IPS DF 19.7 (cell line): ENCODE measurements at regions not wholly inside any gene's neighbourhood (a gene's known extent, or its start where the extent isn't known, plus 50 kb on each side); places are given as distances from the start of the nearest gene placed in this dataset.
"Not testable (repeated sequence)": the region's sequence is repeated elsewhere in the genome, so short reads cannot be mapped to it uniquely, and the experiment has no call there.

Experiments
- DNase-seq: peaks from one replicate; pipeline ENCODE4 v3.0.0-alpha.2; 2013; ENCODE audit warnings: low read depth, low spot score

DNA sequence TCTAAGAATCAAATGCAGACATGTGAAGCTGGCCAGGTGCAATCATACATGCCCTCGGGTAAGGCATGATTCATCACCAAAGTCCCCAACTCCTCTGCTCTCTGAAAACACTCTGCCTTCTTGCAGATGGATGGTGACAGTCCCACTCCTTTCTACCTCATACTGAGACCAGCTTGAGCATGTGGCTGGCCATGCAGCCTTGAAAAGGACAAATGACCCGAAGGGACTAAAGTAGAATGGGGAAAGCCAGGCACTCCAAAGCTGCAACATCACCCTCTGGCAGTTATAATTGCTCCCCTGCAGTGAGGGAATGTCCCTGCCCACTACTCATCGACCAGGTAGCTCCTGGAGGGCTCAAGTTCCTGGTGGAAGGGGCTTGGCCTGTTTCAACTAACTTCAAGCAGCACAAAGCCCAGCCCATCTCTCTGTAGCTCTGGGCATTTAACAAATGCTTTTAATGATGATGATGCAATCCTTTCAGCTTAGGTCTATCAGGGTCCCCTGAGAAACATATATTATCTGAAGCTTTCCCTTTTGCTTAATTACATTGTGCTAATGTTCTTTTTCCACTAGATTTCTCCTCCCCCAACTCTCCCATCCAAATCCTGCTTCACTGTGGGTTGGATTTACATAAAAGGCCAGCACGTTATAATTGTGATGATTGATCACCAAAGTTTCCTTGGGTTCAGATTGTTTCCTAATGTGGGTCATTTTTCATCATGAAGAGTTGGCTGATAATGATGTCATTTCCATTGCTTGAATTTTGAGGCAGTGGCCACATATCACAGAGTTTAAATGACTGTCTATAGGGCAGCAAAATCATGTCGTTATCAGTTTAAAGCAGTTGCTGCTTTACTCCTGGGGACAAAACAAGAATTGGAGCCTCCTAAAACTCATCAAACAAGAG lies 436.5 kb upstream of the SLC30A5 start:
- no peak for DNase-seq

DNA sequence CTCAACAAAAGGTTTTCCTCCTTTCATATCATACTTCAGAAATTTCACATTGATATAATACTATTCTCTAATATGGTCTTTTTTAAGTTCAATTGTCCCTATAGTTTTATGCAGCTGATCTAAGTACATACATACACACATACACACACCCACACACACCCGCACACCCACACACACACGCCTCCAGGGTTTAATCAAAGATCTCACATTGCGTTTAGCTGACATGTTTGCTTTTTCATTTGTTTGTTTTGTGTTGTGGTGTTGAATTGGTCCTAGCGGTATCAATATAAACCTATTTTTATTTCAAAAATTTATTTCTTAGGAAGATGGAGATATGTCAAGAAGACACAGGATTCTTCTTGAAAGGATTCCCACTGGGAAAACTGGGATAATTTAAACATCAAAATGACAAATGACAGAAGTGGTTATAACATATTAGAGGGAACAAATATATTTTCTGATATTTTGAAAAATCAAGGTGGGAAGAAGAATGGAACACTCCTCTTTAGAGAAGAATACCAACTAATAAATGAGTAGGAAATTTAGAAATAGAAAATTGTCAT lies 434.9 kb upstream of the SLC30A5 start:
- DNase-seq, result no peak

DNA sequence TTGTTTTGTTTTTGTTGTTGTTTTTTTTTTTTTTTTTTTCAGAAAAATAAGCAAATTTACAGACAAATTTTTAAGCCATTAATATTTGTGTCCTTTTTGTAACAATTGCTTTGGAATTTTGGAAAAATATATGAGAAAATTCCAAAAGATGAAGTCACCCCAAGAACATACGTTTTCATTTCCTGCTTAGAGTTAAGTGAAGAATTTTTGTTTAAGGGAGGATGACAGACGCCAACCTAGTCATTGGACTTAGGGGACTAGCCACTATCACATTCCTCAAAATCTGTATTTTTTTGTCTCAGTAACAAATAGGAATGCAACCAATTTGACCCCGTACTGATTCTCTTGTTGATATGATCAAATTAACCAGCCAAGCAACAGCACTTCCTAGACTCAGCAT lies 433.9 kb upstream of the SLC30A5 start:
- DNase-seq, result no peak

DNA sequence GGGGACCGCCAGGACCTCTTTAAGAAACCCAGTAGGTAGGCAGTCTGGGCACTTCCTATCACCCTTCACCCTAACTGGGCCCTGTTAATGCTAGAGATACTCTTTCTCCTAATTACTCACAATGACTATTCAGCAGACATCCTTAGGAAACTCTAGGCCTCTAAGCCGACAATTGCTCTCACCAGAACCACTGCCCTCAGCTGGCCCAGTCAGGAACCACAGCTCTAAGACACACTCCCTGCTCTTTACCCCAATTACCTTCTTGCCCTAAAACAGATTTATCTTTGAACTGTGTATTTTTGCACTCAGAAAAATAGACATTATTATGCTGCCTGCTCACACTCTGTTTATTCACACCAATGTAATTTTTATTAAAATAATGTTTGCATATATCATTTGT lies 432.6 kb upstream of the SLC30A5 start:
- DNase-seq, result no peak

DNA sequence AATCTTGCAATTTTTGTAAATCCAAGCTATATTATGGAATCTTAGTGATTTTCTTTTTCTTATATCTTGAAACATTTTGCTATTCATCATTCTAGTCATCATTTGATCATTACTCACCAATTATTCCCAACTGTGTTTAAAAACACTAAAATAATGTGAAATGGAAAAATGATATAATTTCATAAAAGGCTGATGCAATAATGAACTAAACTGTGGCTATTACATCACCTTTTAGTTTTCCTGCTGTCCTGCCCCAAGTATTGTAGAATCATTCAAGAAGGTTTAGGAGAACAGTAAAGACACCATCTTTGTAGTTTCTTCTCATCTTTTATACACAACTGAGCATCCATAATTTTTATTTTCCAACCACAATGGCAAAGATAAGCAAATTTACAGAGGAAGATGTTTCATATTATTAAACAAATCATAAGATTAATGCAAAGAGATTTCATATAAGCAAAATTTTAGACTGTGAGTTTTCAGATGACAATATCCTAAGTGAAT lies 431.0 kb upstream of the SLC30A5 start:
- no peak for DNase-seq

DNA sequence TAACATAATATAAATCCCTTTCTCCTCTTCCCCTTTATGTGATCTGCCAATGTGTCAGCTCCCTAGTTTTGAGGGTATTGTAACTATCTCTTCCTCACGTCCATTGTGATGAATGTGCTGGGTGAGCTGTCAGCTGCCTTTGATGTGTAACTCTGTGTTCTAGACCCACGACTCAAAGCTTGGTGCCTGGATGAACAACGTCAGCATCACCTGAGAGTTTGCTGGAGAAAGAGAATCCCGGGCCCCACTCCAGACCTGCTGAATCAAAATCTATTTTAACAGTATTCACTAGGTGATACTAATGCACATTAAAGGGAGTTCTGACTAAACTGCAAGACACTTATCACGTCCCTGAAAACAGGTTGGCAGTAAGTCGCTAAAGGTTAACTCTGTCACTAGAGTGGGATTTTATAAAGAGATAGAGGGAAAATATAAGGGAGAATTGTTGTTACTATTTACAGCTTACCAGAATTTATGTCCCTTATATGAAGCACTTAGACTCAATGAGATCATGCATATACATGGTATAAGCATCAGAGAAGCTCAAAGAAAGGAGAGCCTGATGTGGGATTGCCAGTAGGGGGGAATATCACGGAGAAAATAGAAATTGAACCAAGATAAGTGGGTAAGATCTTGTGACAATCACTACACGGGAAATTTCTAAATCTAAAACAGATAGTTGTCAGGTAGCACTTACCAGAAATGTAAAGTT lies 423.8 kb upstream of the SLC30A5 start:
- no peak for DNase-seq

DNA sequence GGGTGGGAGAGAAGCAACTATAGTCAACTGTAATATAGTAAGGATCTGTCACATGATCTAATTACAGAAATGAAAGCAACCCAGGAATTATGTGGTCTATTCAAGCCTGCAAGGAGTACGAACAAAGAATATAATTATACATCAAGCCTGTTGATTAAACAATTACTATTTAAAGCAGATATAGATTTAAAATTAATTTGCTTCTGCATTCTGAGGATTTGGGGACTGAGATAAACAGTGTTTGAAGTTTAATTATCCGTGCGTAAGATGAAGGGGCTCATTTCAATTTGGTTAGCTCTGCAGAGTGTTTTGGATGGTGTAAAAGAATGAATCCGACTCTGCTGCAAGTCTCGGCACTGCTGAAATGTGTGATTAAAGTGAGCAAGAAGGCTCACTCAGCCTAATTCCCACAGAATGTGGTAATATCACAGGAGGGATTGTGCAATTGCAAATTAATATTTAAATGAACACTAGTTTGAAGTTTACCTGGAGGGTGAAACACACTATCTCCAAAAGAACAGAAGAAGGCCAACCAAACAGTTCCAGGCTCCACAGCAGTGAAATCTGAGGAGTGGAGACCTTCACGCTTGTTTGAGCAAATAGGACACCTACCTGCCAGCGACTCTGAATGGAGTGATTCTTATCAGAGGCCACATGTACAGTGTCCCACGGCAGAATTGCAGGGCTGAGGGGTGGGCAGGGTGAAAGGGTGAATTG lies 420.6 kb upstream of the SLC30A5 start:
- DNase-seq, result no peak

DNA sequence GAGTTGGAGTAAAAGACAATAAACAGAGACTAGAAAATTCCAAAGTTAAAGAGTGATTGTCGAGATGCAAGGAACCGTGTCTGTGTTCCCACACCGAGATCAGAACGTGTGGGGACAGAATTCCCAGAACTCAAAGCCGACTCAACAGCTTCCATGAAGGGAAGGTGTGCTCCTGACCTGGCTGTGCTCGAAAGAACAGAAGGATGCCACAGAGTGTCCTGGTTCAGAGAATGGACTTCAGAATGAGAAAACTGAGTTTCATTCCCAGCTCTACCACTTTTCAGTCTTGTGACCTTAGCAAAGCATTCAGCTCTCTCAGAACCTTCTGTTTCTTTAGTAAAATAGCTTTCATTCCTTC lies 420.0 kb upstream of the SLC30A5 start:
- no peak for DNase-seq

DNA sequence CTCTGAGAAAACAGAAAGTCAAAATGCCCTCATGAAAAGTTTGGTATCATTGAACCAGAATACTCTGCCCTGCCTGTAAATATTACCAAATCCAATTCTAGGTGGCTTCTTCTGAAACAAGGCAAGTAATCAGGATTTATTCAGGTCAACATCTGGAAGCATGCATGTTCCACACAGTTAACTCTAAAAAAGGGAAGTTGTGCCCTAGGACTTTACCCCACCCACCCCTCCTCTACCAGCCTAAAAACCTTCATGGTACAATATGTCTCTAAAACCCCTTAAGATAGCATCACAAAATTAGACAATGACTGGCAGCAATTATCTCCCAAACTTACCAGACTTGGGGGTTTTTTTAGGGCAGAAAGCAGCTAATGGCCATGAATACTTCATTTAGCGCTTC lies 414.8 kb upstream of the SLC30A5 start:
- no peak for DNase-seq

DNA sequence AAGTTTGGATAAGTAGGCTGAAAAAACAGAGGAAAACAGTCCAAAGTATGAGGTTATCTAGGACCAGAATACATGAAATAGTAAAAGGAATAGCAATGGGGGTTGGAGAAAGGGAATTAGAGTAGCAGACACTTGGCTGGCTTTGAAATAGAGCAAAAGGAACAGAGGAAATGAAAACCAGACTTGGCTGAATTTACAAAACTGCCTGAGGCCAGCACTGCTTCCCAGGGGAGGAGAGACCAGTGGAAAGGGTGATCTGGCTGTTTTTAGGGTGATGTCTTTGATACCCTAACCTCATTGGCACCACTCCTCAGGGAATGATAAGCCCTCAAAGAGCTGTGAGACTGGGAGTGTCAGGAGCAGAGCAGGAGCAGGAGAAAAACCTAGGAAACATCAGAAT lies 413.4 kb upstream of the SLC30A5 start:
- DNase-seq, result no peak

DNA sequence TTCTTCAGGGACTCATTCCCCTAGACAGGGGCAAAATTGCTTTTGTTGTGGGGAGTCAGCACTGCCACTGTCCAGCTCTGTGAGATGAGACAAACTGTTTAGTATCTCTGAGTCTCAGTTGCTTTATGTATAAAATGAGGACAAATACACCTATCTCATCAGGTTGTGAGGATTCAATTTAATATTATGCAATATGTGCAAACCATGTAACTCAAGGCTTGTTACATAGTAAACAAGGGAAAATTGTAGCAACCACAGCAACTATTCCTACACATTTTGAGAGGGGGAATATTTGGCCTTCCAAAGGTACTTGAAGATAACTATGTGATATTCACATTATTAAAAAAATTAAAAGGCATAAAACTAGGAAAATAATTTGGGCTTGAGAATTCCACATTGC lies 411.9 kb upstream of the SLC30A5 start:
- DNase-seq, result no peak

DNA sequence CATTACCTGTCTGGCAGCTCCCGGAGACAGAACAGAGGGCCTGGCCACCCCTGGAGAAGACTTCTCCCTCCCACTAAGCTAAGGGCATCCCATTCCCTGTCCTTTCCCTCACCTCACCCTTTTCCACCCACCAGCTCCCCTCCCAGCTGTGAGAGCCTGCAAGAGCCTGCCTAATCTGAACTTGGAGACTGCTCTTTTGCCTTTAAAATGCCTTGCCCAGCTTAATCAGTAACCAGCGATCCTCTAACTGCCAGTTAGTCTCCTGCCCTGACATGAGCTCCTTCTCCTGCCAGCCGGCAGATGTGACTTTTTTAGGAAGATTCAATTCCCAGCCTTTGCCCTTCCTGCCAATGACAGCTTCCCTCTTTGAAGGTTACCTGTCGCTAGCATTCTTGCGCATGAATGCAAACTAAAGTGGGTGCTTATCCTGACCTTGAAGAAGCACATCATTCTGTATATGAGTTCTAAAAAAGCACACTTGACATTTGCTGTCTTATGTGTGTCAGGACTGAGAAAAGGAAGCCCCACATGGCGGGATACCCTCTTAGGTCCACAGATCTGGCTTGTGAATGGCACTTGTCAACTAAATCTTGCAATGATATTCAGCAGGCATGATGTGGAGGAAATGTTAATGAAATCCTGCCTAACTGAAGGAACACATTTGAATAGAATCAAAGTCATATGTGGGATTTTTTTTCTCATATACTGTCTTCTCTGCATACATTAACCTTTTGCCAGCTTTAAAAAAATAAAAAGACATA lies 411.2 kb upstream of the SLC30A5 start:
- no peak for DNase-seq

DNA sequence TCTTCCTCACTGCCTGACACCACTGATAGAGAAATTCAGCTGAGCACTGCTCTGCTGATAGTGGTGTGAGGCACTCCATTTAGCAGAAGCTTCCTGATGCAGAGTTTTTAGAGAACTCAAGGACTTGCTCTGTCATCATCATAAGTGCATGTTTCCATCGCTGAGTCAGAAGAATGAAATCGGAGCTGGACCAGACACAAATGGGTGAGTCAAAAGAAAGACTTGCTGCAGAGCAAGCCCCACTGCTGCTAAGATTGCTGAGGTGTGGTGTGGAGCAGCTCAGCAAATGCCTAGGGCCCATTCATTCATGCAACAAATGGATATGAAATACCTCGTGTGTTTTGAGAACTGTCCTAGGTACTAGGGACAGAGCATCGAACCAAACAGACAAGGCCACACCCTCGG lies 410.2 kb upstream of the SLC30A5 start:
- no peak for DNase-seq

DNA sequence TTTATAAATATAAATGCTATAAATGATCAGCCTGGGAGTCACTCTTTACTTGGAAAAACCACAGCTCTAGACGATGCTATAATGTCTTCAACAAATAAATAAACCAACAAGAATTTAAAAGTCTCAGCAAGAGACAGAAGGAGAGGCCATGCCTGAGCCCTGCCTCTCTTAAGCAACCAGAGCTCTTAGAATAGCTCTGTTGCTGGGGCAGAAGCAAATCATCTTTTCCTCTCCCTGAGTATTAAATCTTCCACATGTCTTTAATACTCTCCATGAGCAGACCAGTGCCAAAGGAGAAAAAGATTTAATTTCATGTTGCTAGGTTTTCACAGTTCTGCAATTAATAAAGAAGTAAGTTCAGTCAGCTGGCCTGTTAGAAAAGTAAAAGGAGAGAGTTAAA lies 408.0 kb upstream of the SLC30A5 start:
- no peak for DNase-seq

DNA sequence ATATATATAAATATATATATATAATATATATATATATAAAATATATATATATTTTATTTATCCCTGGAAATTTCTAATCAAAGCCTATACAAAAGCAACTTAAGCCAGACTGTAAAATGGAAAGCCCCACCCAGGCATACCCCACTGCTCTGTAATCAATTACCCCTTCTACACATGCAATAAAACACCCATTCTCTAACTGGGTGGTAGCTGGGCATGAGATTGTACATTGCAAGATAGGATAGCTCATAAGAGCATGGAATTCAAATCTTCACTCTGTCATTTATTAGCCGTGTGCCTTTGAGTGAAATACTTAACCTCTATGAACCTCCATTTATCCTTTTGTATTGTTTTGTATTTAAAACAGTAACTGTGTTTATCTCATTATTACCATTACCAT lies 405.3 kb upstream of the SLC30A5 start:
- no peak for DNase-seq

DNA sequence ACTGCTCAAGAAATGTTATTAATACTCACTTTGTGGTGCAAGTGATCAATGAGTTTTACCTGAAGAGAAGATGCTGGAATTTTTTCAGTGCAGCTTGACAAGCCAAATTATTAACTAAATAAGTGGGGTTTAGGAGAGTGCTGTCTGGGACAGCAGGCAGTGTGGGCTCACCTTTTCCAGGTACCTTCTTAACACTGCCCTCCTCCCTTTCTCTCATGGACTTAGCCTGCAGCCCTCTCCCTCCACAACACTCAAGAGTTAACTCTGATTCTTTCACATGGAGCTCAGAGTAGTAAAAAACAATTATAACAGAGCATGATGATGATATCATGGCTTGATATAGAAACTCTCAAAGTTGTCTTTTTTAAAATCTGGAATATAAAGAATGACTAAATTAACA lies 404.8 kb upstream of the SLC30A5 start:
- no peak for DNase-seq

DNA sequence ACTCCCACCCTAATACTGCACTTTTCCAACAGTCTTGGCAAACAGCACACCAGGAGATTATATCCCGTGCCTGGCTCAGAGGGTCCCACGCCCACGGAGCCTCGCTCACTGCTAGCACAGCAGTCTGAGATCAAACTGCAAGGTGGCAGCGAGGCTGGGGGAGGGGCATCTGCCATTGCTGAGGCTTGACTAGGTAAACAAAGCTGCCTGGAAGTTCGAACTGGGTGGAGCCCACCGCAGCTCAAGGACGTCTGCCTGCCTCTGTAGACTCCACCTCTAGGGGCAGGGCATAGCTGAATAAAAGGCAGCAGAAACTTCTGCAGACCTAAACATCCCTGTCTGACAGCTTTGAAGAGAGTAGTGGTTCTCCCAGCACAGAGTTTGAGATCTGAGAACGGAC lies 401.9 kb upstream of the SLC30A5 start:
- not testable (repeated sequence) for DNase-seq

DNA sequence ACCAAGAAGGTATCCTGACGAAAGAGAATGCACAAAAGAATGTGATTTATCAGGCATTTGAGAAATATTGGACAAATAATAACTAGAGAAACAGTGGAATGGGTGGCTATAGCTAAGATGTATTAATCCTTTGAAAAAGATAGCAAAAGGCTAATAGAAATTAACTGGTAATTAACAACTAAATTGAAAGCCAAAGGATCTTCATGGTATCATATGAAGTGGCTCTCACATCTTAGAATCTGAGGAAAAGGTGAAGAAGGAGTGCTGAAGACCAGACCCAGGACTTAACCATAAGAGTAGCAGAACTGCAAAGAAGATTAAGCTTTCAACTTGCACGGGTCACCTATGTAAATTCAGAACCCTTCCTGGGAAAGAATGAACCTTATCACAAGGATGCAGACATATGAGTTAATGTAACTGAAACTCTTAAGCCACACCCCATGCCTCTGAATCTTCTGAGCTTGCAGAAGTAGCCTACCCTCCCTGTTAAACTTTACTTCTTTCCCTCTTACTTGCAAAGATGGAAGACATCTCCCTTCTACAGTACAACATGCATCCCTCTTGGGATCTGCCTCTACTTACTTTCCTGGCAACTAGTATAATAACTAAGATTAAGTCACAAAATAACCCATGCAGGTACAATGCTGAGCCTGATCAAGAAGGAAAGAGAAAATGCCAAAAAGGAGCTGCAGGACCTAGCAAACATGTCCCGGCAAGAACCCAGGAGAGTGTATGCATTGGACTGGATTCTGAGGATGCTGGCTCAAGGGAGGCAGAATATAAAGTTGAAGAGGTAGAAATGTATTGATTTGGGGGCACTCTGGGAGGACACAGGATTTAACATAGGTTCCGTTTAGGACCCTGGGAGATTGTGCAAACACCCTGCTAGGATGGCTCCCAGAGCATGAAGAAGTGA lies 395.5 kb upstream of the SLC30A5 start:
- DNase-seq, result no peak

DNA sequence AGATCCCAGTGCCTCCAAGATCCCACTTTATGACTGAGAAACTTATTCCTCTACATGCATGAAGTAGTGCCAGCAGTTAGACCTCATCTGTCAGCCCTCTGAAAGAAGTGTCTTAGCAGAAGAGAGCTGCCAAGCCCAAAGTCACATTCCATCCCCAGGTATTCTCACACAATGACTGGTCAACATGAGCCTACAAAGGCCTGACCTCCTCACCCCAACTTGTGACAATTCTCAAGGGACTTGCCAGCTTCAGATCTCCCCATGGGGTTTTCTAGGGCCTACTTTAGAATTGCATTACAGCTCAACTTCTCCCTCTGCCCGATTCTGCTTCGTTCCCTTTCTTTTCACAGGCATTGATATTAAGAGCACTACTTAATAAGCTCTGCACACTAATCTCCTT lies 393.8 kb upstream of the SLC30A5 start:
- DNase-seq, result no peak

DNA sequence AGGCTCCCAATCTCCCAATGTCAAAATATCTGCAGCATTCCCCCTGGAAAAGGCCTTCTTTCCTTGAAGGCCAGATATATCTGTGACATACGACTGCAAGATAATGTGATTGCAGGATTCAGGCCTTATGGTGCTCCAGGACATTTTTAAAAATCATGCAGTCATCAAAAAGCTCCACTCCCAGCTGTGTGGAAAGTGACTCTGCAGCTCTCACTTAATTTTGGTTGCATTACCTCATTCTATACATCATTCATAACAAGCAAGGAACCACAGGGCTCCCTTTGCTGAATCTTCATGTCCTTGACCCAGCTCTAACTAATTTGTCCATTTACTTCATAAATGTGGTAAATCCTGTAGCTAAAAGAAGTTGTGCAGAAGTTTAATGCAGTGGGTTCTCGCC lies 386.2 kb upstream of the SLC30A5 start:
- DNase-seq, result no peak
